ENCODE measurements at regions not wholly inside any gene's neighbourhood (a gene's known extent, or its start where the extent isn't known, plus 50 kb on each side); places are given as distances from the start of the nearest gene placed in this dataset.

- Histone ChIP-seq H3K36me3 (replicated peaks; ENCODE audit: low read depth, low read length) (no peaks in the 10 kb centered on the region), H3K4me1 (ENCODE audit: low read length) (no peaks in the 10 kb centered on the region), H3K27me3 (ENCODE audit: low read depth, low read length) (no peaks in the 10 kb centered on the region; the same call in none of the 2 replicates), H3K4me2 (ENCODE audit: low read length) (no peak overlapping the region), H3K9ac (ENCODE audit: low read length) (no peak overlapping the region), H3K27ac (ENCODE audit: low read length) (no peak overlapping the region), H2AFZ (ENCODE audit: low read depth, low read length) (no peak overlapping the region), H4K20me1 (ENCODE audit: insufficient read depth, low read length) (no peaks in the 10 kb centered on the region), H3K4me3 (ENCODE audit: low read length) (no peak overlapping the region), H3K9me3 (ENCODE audit: insufficient read depth, low read length) (peaks cover 5% of the 10 kb centered on the region), H3K79me2 (ENCODE audit: low read length) (no peaks in the 10 kb centered on the region)
- no peak for TF ChIP-seq CTCF (IDR thresholded peaks at IDR 0.05; ENCODE audit: low read depth, low read length)
- TF ChIP-seq EZH2phosphoT487 (IDR thresholded peaks at IDR 0.05; ENCODE audit: low read depth), result no peak
These were observed 373.7 kb downstream of the NXPE2 start for GRCh38 chr11:115051938-115052590.

GRCh38 chr11:115052601-115053000 lies 374.3 kb downstream of the NXPE2 start:
- H3K4me2 ChIP-seq (ENCODE audit: low read length), result no peak overlapping the region
- H2AFZ ChIP-seq (ENCODE audit: low read depth, low read length), result no peak overlapping the region
- TF ChIP-seq CTCF (IDR thresholded peaks at IDR 0.05; ENCODE audit: low read depth, low read length), result no peak
- no peak for TF ChIP-seq EZH2phosphoT487 (IDR thresholded peaks at IDR 0.05; ENCODE audit: low read depth)

GRCh38 chr11:115054570-115055538 lies 376.5 kb downstream of the NXPE2 start:
- H3K79me2 ChIP-seq (ENCODE audit: low read length), result no peaks in the 10 kb centered on the region
- H4K20me1 ChIP-seq (ENCODE audit: insufficient read depth, low read length), result no peaks in the 10 kb centered on the region
- no peak overlapping the region for H3K27ac ChIP-seq (ENCODE audit: low read length)
- no peaks in the 10 kb centered on the region for H3K36me3 ChIP-seq (replicated peaks; ENCODE audit: low read depth, low read length)
- no peak overlapping the region for H3K9ac ChIP-seq (ENCODE audit: low read length)
- no peak overlapping the region for H2AFZ ChIP-seq (ENCODE audit: low read depth, low read length)
- TF ChIP-seq EZH2phosphoT487 (IDR thresholded peaks at IDR 0.05; ENCODE audit: low read depth) (no peak), CTCF (IDR thresholded peaks at IDR 0.05; ENCODE audit: low read depth, low read length) (no peak)
- H3K4me1 ChIP-seq (ENCODE audit: low read length), result no peaks in the 10 kb centered on the region
- no peak overlapping the region for H3K4me3 ChIP-seq (ENCODE audit: low read length)
- H3K9me3 ChIP-seq (ENCODE audit: insufficient read depth, low read length), result peaks cover 7% of the 10 kb centered on the region
- H3K27me3 ChIP-seq (ENCODE audit: low read depth, low read length), result no peaks in the 10 kb centered on the region; the same call in none of the 2 replicates
- H3K4me2 ChIP-seq (ENCODE audit: low read length), result no peak overlapping the region

More at GRCh38 chr11:115052601-115053000, 374.3 kb downstream of the NXPE2 start:
- no peaks in the 10 kb centered on the region for H3K4me1 ChIP-seq (ENCODE audit: low read length)
- no peak overlapping the region for H3K4me3 ChIP-seq (ENCODE audit: low read length)
- no peaks in the 10 kb centered on the region; the same call in none of the 2 replicates for H3K27me3 ChIP-seq (ENCODE audit: low read depth, low read length)
- H3K79me2 ChIP-seq (ENCODE audit: low read length), result no peaks in the 10 kb centered on the region
- peaks cover 7% of the 10 kb centered on the region for H3K9me3 ChIP-seq (ENCODE audit: insufficient read depth, low read length)
- no peak overlapping the region for H3K27ac ChIP-seq (ENCODE audit: low read length)
- H3K36me3 ChIP-seq (replicated peaks; ENCODE audit: low read depth, low read length), result no peaks in the 10 kb centered on the region
- H3K9ac ChIP-seq (ENCODE audit: low read length), result no peak overlapping the region
- no peaks in the 10 kb centered on the region for H4K20me1 ChIP-seq (ENCODE audit: insufficient read depth, low read length)

- Histone ChIP-seq H3K9ac (ENCODE audit: low read length) (no peak overlapping the region), H3K4me1 (ENCODE audit: low read length) (no peaks in the 10 kb centered on the region), H3K4me3 (ENCODE audit: low read length) (no peak overlapping the region), H3K9me3 (ENCODE audit: insufficient read depth, low read length) (peaks cover 7% of the 10 kb centered on the region), H3K27me3 (ENCODE audit: low read depth, low read length) (peaks cover 5% of the 10 kb centered on the region), H2AFZ (ENCODE audit: low read depth, low read length) (no peak overlapping the region), H3K79me2 (ENCODE audit: low read length) (no peaks in the 10 kb centered on the region), H3K4me2 (ENCODE audit: low read length) (no peak overlapping the region), H3K36me3 (replicated peaks; ENCODE audit: low read depth, low read length) (no peaks in the 10 kb centered on the region), H4K20me1 (ENCODE audit: insufficient read depth, low read length) (no peaks in the 10 kb centered on the region), H3K27ac (ENCODE audit: low read length) (no peak overlapping the region)
- TF ChIP-seq CTCF (IDR thresholded peaks at IDR 0.05; ENCODE audit: low read depth, low read length), result no peak
- TF ChIP-seq EZH2phosphoT487 (IDR thresholded peaks at IDR 0.05; ENCODE audit: low read depth), result no peak
These were observed 378.2 kb downstream of the NXPE2 start for GRCh38 chr11:115056514-115056913.
